GM20000 (cell line): ENCODE measurements at regions not wholly inside any gene's neighbourhood (a gene's known extent, or its start where the extent isn't known, plus 50 kb on each side); places are given as distances from the start of the nearest gene placed in this dataset.

Source experiments
- DNase-seq: peaks from one replicate; pipeline ENCODE4 v3.0.0; 2012; ENCODE audit warnings: low spot score
- CTCF ChIP-seq: IDR thresholded peaks from 2 replicates; pipeline ENCODE4 v1.5.1; 2012; ENCODE audit warnings: mild to moderate bottlenecking, control low read depth; ENCODE audit errors: extremely low read depth, missing control alignments

DNA sequence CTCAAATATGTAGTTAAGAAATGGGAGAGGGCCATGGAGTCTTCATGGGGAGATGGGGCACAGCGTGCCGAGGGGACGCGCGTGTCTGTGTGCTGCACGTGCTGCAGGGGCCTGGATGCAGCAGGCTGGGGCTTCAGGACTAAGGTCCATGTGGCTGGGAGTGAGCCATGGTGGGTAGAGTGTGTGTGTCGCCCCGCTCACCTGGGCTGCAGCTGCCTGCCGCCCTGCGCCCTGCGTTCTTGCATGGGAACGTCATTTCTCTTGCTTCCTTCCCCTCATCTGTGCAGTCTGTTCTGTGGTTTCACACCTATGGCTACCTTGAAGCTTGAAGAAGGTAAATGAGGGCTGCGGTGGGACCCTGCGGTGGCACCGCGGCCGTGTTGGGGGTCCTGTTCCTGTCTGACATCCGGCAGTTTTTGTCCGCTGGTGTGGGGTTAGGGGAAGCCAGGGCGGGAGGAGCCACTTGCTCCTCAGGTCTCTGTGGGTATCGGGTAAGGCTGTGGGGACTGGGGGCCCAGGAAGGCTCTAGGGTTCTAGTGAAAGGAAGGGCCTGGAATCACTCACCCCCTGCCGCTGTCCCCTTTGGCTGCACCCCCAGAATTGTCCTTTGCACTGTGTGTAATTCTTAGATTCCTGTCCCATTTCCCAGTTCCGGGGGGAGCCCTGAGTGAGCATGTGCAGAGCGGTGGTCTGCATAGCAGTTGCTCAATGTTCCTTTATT lies 54.1 kb upstream of the HS6ST1 start:
- no peak for TF ChIP-seq CTCF

GRCh38 chr2:128373451-128374000 lies 54.9 kb upstream of the HS6ST1 start:
- no peak for TF ChIP-seq CTCF
- no peak for DNase-seq

More for the DNA sequence above, 54.1 kb upstream of the HS6ST1 start:
- DNase-seq, result no peak

- DNase-seq, result no peak
- TF ChIP-seq CTCF, result no peak
These were observed 55.5 kb upstream of the HS6ST1 start for GRCh38 chr2:128374001-128374710.

- TF ChIP-seq CTCF, result no peak
- no peak for DNase-seq
These were observed 56.2 kb upstream of the HS6ST1 start for GRCh38 chr2:128374711-128375413.

GRCh38 chr2:128375454-128375853 lies 56.8 kb upstream of the HS6ST1 start:
- no peak for TF ChIP-seq CTCF

DNA sequence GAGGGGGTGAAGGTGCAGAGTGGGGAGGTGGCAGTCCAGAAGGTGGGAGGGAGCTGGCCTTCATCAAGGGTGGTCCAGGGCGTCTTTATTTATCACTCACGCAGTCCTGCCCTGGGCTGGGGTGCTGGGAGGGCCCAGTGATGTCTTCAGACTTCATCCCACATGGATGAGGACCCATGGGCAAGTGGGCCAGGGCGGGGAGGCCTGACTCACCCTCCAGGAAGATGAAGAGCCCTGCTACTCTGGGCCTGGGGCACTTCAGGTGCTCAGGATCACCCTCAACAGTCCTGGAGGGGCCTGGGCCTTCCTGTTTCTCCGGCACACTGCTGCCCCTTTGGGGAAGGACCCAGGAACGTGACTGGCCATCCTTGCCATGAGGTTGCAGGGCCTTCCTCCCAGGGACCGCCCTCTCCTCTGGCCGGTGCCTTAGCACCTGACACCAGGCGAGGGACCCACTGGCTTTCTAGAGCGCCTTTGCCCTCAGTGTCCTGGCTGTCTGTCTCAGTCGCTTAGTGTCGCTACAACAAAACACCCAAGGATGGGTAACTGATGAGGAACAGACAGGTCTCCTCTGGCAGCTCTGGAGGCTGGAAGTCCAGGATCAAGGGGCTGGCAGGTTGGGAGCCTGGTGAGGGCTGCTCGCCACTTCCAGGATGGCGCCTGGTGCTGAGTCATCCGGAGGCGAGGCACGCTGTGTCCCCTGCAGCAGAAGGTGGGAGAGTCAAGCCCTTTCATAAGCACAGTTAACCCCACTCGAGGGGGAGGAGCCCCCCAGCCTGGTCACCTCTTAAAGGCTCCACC lies 57.8 kb upstream of the HS6ST1 start:
- TF ChIP-seq CTCF, result no peak
- DNase-seq, result no peak

More at GRCh38 chr2:128375454-128375853, 56.8 kb upstream of the HS6ST1 start:
- no peak for DNase-seq
